NB4 (cell line): ENCODE measurements at regions not wholly inside any gene's neighbourhood (a gene's known extent, or its start where the extent isn't known, plus 50 kb on each side); places are given as distances from the start of the nearest gene placed in this dataset.

ENCODE experiments used
- DNase-seq: peaks from one replicate; pipeline ENCODE4 v3.0.0; 2010; ENCODE audit warnings: low read depth
- H3K4me3 ChIP-seq: one replicate; pipeline ENCODE4 v1.5.1; 2011; ENCODE audit warnings: mild to moderate bottlenecking, low read depth, low read length, moderate library complexity
- MYC ChIP-seq: IDR thresholded peaks from 2 replicates; pipeline ENCODE4 v1.6.1; 2011; ENCODE audit warnings: low read depth, low read length
- POLR2A ChIP-seq: IDR thresholded peaks from 2 replicates; pipeline ENCODE4 v1.6.1; 2011; ENCODE audit warnings: mild to moderate bottlenecking; ENCODE audit not compliant: insufficient read length; ENCODE audit errors: extremely low read depth
- TF ChIP-seq, protein P1 (sequence below): IDR thresholded peaks from one replicate; pipeline ENCODE4 v1.5.1; 2012; ENCODE audit warnings: low read depth, low read length
- TF ChIP-seq, protein P2 (sequence below): IDR thresholded peaks from 2 replicates; pipeline ENCODE4 v1.6.1; 2011; ENCODE audit warnings: low read depth, low read length

GRCh38 chr2:104254017-104254416, 599.9 kb upstream of the POU3F3 start:
- DNase-seq, result no peak
- TF ChIP-seq POLR2A (no peak), MYC (no peak)
- TF ChIP-seq, protein P1, sequence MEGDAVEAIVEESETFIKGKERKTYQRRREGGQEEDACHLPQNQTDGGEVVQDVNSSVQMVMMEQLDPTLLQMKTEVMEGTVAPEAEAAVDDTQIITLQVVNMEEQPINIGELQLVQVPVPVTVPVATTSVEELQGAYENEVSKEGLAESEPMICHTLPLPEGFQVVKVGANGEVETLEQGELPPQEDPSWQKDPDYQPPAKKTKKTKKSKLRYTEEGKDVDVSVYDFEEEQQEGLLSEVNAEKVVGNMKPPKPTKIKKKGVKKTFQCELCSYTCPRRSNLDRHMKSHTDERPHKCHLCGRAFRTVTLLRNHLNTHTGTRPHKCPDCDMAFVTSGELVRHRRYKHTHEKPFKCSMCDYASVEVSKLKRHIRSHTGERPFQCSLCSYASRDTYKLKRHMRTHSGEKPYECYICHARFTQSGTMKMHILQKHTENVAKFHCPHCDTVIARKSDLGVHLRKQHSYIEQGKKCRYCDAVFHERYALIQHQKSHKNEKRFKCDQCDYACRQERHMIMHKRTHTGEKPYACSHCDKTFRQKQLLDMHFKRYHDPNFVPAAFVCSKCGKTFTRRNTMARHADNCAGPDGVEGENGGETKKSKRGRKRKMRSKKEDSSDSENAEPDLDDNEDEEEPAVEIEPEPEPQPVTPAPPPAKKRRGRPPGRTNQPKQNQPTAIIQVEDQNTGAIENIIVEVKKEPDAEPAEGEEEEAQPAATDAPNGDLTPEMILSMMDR, result no peak
- TF ChIP-seq, protein P2, sequence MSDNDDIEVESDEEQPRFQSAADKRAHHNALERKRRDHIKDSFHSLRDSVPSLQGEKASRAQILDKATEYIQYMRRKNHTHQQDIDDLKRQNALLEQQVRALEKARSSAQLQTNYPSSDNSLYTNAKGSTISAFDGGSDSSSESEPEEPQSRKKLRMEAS, result no peak
- no peak overlapping the region for H3K4me3 ChIP-seq

GRCh38 chr2:104262714-104263113, 591.2 kb upstream of the POU3F3 start:
- TF ChIP-seq, protein P2, result no peak
- TF ChIP-seq, protein P1, result no peak
- no peak for TF ChIP-seq POLR2A
- TF ChIP-seq MYC, result no peak
- no peak for DNase-seq
- no peak overlapping the region for H3K4me3 ChIP-seq

DNA sequence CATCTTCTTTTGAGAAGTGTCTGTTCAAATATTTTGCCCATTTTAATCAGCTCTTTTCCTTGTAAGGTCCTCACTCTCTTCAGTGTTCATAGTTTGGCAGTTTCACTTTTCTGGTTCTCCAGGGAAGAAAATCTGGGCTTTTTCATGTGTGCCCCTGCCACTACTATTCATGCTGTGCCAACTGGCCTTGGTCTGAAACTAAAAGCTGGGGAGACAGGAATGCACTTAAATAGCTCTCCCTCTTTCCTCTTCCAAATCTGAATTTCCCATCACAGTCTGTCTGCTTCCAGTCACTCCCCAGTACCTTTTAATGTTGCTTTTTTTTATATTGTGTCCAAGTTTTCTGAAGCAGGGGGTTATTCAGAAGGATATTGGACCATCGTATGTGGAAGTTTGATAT, 574.3 kb upstream of the POU3F3 start:
- TF ChIP-seq, protein P2, result no peak
- TF ChIP-seq POLR2A (no peak), MYC (no peak)
- TF ChIP-seq, protein P1, result no peak
- DNase-seq, result no peak

GRCh38 chr2:104280216-104280615, 573.7 kb upstream of the POU3F3 start:
- TF ChIP-seq, protein P1, result no peak
- TF ChIP-seq MYC (no peak), POLR2A (no peak)
- TF ChIP-seq, protein P2, result no peak
- no peak for DNase-seq
- no peak overlapping the region for H3K4me3 ChIP-seq

More for the DNA sequence above, 574.3 kb upstream of the POU3F3 start:
- H3K4me3 ChIP-seq, result no peak overlapping the region

DNA sequence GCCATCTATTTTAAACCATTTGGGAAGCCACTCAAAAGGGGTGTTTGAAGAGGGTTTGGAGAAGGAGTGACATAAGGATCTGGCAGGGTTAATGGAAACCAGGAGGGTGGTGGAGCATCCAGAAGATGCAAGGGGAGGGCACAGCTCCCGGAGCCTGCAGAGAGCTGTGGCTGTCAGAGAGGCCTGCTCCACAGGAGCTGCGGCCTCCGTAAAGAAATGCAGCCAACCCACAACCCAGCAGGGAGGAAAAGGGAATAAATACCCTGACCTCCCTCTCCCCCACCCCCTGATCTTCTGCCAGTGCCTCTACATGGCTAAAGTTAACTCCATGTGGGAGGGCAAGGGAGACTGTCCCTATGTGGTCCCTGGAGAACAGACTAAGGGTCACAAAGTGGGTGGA, 567.1 kb upstream of the POU3F3 start:
- H3K4me3 ChIP-seq, result no peak overlapping the region
- no peak for DNase-seq
- TF ChIP-seq, protein P2, result no peak
- TF ChIP-seq POLR2A (no peak), MYC (no peak)
- TF ChIP-seq, protein P1, result no peak
